HG02870 (cell line): ENCODE measurements at regions not wholly inside any gene's neighbourhood (a gene's known extent, or its start where the extent isn't known, plus 50 kb on each side); places are given as distances from the start of the nearest gene placed in this dataset.

Source experiments
- ATAC-seq: cut with Tn5 transposase; IDR thresholded peaks from one replicate; pipeline ENCODE4 v1.9.1; 2021; ENCODE audit warnings: mild to moderate bottlenecking, moderate library complexity; ENCODE audit not compliant: unreplicated experiment

- ATAC-seq = no peak
Measured at GRCh38 chr15:60093273-60094067, 89.4 kb downstream of the FOXB1 start.

GRCh38 chr15:60095711-60096110 is 91.6 kb downstream of the FOXB1 start:
- no peak for ATAC-seq

GRCh38 chr15:60096157-60096556 is 92.0 kb downstream of the FOXB1 start:
- no peak for ATAC-seq

GRCh38 chr15:60101416-60101815 is 97.3 kb downstream of the FOXB1 start:
- no peak for ATAC-seq

GRCh38 chr15:60102748-60103147 is 98.6 kb downstream of the FOXB1 start:
- no peak for ATAC-seq

- ATAC-seq = no peak
Measured at GRCh38 chr15:60110909-60111308, 106.8 kb downstream of the FOXB1 start.

GRCh38 chr15:60115579-60116380 is 111.7 kb downstream of the FOXB1 start:
- no peak for ATAC-seq

GRCh38 chr15:60116456-60117089 is 112.5 kb downstream of the FOXB1 start:
- no peak for ATAC-seq

GRCh38 chr15:60118146-60118545 is 114.0 kb downstream of the FOXB1 start:
- no peak for ATAC-seq

GRCh38 chr15:60118626-60119025 is 114.5 kb downstream of the FOXB1 start:
- no peak for ATAC-seq

GRCh38 chr15:60119101-60119500 is 115.0 kb downstream of the FOXB1 start:
- no peak for ATAC-seq

GRCh38 chr15:60120100-60120499 is 116.0 kb downstream of the FOXB1 start:
- ATAC-seq = no peak

GRCh38 chr15:60121845-60122244 is 117.7 kb downstream of the FOXB1 start:
- peak; percentile 79 for ATAC-seq

GRCh38 chr15:60122691-60123090 is 118.6 kb downstream of the FOXB1 start:
- no peak for ATAC-seq

- no peak for ATAC-seq
Measured at GRCh38 chr15:60124460-60125070, 120.5 kb downstream of the FOXB1 start.

- ATAC-seq = no peak
Measured at GRCh38 chr15:60125334-60125733, 121.2 kb downstream of the FOXB1 start.

GRCh38 chr15:60126200-60126599 is 122.1 kb downstream of the FOXB1 start:
- no peak for ATAC-seq

GRCh38 chr15:60126661-60127060 is 122.5 kb downstream of the FOXB1 start:
- ATAC-seq = no peak

- ATAC-seq = no peak
Measured at GRCh38 chr15:60128000-60128376, 123.9 kb downstream of the FOXB1 start.

- no peak for ATAC-seq
Measured at GRCh38 chr15:60128710-60129109, 124.6 kb downstream of the FOXB1 start.

- no peak for ATAC-seq
Measured at GRCh38 chr15:60130398-60130797, 126.3 kb downstream of the FOXB1 start.
